HCT116 (cell line): ENCODE measurements at regions not wholly inside any gene's neighbourhood (a gene's known extent, or its start where the extent isn't known, plus 50 kb on each side); places are given as distances from the start of the nearest gene placed in this dataset.

ENCODE experiments used
- ATAC-seq: fragments of 200-7000 bp; cut with Tn5 transposase; 2 replicates; pipeline ENCODE4 v1.9.1; 2020; ENCODE audit warnings: mild to moderate bottlenecking, moderate library complexity
- BruUV-seq: library from RNA; stranded (reverse); fragments of 400-500 nt; replicated peaks from 2 replicates; lab custom pipeline; 2021; lab: Mats Ljungman, UMichigan
- CTCF ChIA-PET: fragments of 300-600 bp; sonication (Branson Sonifier 250); formaldehyde crosslinking; loops from one replicate; lab custom pipeline; 2021; ENCODE audit warnings: antibody characterized with exemption; lab: Charles Lee
- POLR2A ChIA-PET: fragments of 300-600, 350-600 bp; sonication (Branson Sonifier 250); formaldehyde crosslinking; loops from one replicate; lab custom pipeline; 2021; ENCODE audit warnings: antibody characterized with exemption; lab: Charles Lee
- RAD21 ChIA-PET, 2 experiments: fragments of 300-600 bp; sonication (Branson Sonifier 250); formaldehyde crosslinking; loops; one replicate each; lab custom pipeline; 2023; ENCODE audit warnings: low total read pairs in 2 of 2; ENCODE audit not compliant: uncharacterized antibody in 2 of 2, unreplicated experiment in 2 of 2, low non-redundant PET in 1 of 2; lab: Charles Lee
- DNase-seq: peaks from one replicate; pipeline ENCODE4 v3.0.0-alpha.2; 2010; ENCODE audit warnings: low read depth, low spot score
- H2AFZ ChIP-seq: fragments of 200-600 bp; shearing (Covaris generic), sonication (generic); 2 replicates; pipeline ENCODE4 v1.6.1; 2017; ENCODE audit warnings: low read depth, mixed run types, mixed read lengths, antibody characterized with exemption, low read length; ENCODE audit not compliant: poor library complexity, severe bottlenecking
- H3K27ac ChIP-seq: 2 replicates; pipeline ENCODE4 v1.5.1; 2012; ENCODE audit warnings: low read depth, low read length
- H3K27me3 ChIP-seq: fragments of 200-600 bp; sonication (generic); 2 replicates; pipeline ENCODE4 v1.6.1; 2016; ENCODE audit warnings: mixed run types, low read length, mixed read lengths; ENCODE audit not compliant: insufficient read depth
- H3K36me3 ChIP-seq, 2 experiments: fragments of 200-500 bp in 1 of 2; fragments of 200-600 bp in 1 of 2; sonication (Bioruptor generic) in 1 of 2; sonication (generic) in 1 of 2; 2 replicates each; pipeline versions ENCODE4 v1.5.1 to v1.6.1; 2014 to 2016; ENCODE audit warnings: low read length in 2 of 2, inconsistent platforms in 1 of 2, mixed read lengths in 1 of 2, mixed run types in 1 of 2; ENCODE audit not compliant: insufficient read depth in 2 of 2, control insufficient read depth in 1 of 2
- H3K4me1 ChIP-seq, 2 experiments: fragments of 200-600 bp in 1 of 2; sonication (generic) in 1 of 2; 2 replicates each; pipeline versions ENCODE4 v1.5.1 to v1.6.1; 2012 to 2017; ENCODE audit warnings: low read length in 2 of 2, inconsistent platforms in 1 of 2, mild to moderate bottlenecking in 1 of 2, mixed read lengths in 1 of 2, mixed run types in 1 of 2, moderate library complexity in 1 of 2; ENCODE audit not compliant: insufficient read depth in 2 of 2, control insufficient read depth in 1 of 2
- H3K4me2 ChIP-seq: fragments of 200-600 bp; sonication (generic); 2 replicates; pipeline ENCODE4 v1.6.1; 2017; ENCODE audit warnings: mixed run types, low read length, mixed read lengths
- H3K4me3 ChIP-seq, 2 experiments: fragments of 200-600 bp in 1 of 2; sonication (generic) in 1 of 2; replicated peaks in 1 of 2; 2 replicates each; pipeline ENCODE4 v1.5.1; 2011 to 2016; ENCODE audit warnings: low read length in 2 of 2, control low read depth in 1 of 2, low read depth in 1 of 2, mild to moderate bottlenecking in 1 of 2, mixed read lengths in 1 of 2, mixed run types in 1 of 2
- H3K79me2 ChIP-seq: fragments of 200-600 bp; sonication (generic); 2 replicates; pipeline ENCODE4 v1.6.1; 2017; ENCODE audit warnings: mild to moderate bottlenecking, mixed run types, low read length, moderate library complexity, mixed read lengths; ENCODE audit not compliant: insufficient read depth
- H3K9ac ChIP-seq: fragments of 200-600 bp; sonication (generic); 2 replicates; pipeline ENCODE4 v1.6.1; 2016; ENCODE audit warnings: low read length, mixed read lengths
- H3K9me2 ChIP-seq: fragments of 200-600 bp; sonication (generic), shearing (Covaris generic); 2 replicates; pipeline ENCODE4 v1.6.1; 2017; ENCODE audit warnings: mixed run types, mild to moderate bottlenecking, moderate library complexity; ENCODE audit not compliant: insufficient read depth
- H3K9me3 ChIP-seq, 2 experiments: fragments of 200-500 bp in 1 of 2; fragments of 200-600 bp in 1 of 2; sonication (Bioruptor generic) in 1 of 2; sonication (generic) in 1 of 2; 2 replicates each; pipeline ENCODE4 v1.6.1; 2014 to 2017; ENCODE audit warnings: low read length in 2 of 2, mixed read lengths in 2 of 2, inconsistent platforms in 1 of 2, low read depth in 1 of 2, mild to moderate bottlenecking in 1 of 2, mixed run types in 1 of 2, moderate library complexity in 1 of 2; ENCODE audit not compliant: control insufficient read depth in 1 of 2, insufficient read depth in 1 of 2
- H4K20me1 ChIP-seq: fragments of 200-600 bp; sonication (generic), shearing (Covaris generic); 2 replicates; pipeline ENCODE4 v1.6.1; 2017; ENCODE audit warnings: mixed run types, mild to moderate bottlenecking, moderate library complexity; ENCODE audit not compliant: insufficient read depth
- ATF3 ChIP-seq: IDR thresholded peaks from 2 replicates; pipeline ENCODE4 v1.6.1; 2012
- CEBPB ChIP-seq: IDR thresholded peaks from 2 replicates; pipeline ENCODE4 v1.6.1; 2012; ENCODE audit warnings: low read depth
- EGR1 ChIP-seq: IDR thresholded peaks from 2 replicates; pipeline ENCODE4 v1.6.1; 2012; ENCODE audit warnings: low read depth
- EZH2phosphoT487 ChIP-seq: fragments of 200-600 bp; IDR thresholded peaks from 2 replicates; pipeline ENCODE4 v1.6.1; 2018; ENCODE audit warnings: antibody characterized with exemption, borderline replicate concordance
- FOSL1 ChIP-seq: IDR thresholded peaks from 2 replicates; pipeline ENCODE4 v1.6.1; 2012; ENCODE audit warnings: low read depth
- MAX ChIP-seq: IDR thresholded peaks from 2 replicates; pipeline ENCODE4 v1.6.1; 2012
- POLR2A ChIP-seq: IDR thresholded peaks from 2 replicates; pipeline ENCODE4 v1.7.0; 2011; ENCODE audit warnings: borderline replicate concordance; ENCODE audit not compliant: insufficient read depth, insufficient read length; ENCODE audit errors: extremely low read depth
- SIN3A ChIP-seq: IDR thresholded peaks from 2 replicates; pipeline ENCODE4 v1.6.1; 2012; ENCODE audit warnings: low read depth
- SRF ChIP-seq: IDR thresholded peaks from 2 replicates; pipeline ENCODE4 v1.6.1; 2012; ENCODE audit warnings: low read depth
- TCF7L2 ChIP-seq: IDR thresholded peaks from 2 replicates; pipeline ENCODE4 v1.7.0; 2011; ENCODE audit warnings: borderline replicate concordance, inconsistent platforms; ENCODE audit not compliant: insufficient read depth, insufficient read length; ENCODE audit errors: extremely low read depth
- YY1 ChIP-seq: IDR thresholded peaks from 2 replicates; pipeline ENCODE4 v1.6.1; 2011; ENCODE audit warnings: low read length, low read depth, moderate library complexity, mild to moderate bottlenecking; ENCODE audit not compliant: insufficient replicate concordance; ENCODE audit errors: extremely low read depth
- ZFX ChIP-seq: fragments of 450-650 bp; IDR thresholded peaks from 2 replicates; pipeline ENCODE4 v1.6.1; 2017
- ZNF274 ChIP-seq: fragments of 200-500 bp; sonication (Bioruptor generic); IDR thresholded peaks from 2 replicates; pipeline ENCODE4 v1.6.1; 2014; ENCODE audit warnings: mild to moderate bottlenecking, low read depth, low read length, inconsistent platforms
- intact Hi-C: fragments of 100-400 bp; cut with micrococcal nuclease; formaldehyde crosslinking; loops from 2 replicates; pipeline ENCODE4 v1.10.0; 2022
- TF ChIP-seq, protein P1 (sequence below), 3 experiments: fragments of 200-600 bp in 1 of 3; sonication (generic) in 1 of 3; IDR thresholded peaks in 2 of 3; conservative IDR thresholded peaks in 1 of 3; 2 replicates each; pipeline ENCODE4 v1.5.1; 2012 to 2017; ENCODE audit warnings: low read depth in 2 of 3, low read length in 2 of 3, antibody characterized with exemption in 1 of 3, borderline replicate concordance in 1 of 3, control low read depth in 1 of 3, mild to moderate bottlenecking in 1 of 3, mixed read lengths in 1 of 3, mixed run types in 1 of 3, moderate library complexity in 1 of 3; ENCODE audit not compliant: insufficient read depth in 1 of 3
- TF ChIP-seq, protein P2 (sequence below): IDR thresholded peaks from 2 replicates; pipeline ENCODE4 v1.6.1; 2012; ENCODE audit warnings: low read depth

DNA sequence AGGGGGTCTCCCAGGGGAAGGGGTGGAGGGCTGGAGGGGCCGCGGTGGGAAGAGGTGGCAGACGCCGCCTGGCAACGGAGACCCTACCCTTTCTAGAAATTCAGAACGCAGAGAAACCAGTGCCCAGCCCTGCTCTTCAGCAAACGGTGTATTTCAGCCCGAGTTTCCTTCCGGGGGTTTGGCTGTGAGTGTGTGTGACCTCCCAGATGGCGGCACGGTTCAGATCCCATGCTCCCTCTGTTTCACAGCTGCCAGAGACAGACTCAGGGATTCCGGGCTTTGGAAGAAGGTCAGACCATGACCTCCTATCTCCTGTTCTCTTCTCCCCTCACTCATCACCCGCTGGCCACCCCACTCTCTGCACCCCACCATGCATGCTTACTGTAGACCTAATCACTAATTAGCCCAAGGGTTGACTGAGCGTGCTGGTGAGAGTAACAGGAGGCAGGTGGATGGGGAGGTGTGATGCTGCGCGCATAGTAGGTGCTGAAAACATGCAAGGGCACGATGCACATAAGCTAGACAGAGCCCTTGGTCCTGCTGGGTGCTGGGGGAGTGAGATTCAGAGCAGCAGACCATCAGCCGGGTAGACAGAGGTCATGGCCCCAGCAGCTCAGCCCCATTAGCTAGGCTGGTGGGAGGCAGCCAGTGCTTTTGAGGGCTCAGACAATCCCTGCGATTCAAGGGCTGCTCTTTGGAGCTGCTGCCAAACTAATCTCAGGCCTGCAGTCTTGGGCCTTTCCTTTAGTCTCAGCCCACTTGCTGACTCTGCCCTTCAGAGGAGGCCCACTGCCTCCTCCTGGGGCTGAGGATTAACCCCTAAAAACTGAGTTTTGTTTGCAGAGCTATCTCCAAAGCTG, 256.5 kb upstream of the CADM1 start:
- no peak overlapping the region for H3K27ac ChIP-seq
- no peaks in the 10 kb centered on the region for H3K79me2 ChIP-seq
- no peaks in the 10 kb centered on the region for H3K9me2 ChIP-seq
- DNase-seq (no peak), ATAC-seq (no peak)
- TF ChIP-seq CEBPB (no peak), FOSL1 (no peak), SIN3A (no peak), TCF7L2 (no peak), MAX (no peak), SRF (no peak), EZH2phosphoT487 (no peak), ZNF274 (no peak), ATF3 (no peak), YY1 (no peak), POLR2A (no peak), ZFX (no peak), EGR1 (no peak)
- TF ChIP-seq, protein P1, sequence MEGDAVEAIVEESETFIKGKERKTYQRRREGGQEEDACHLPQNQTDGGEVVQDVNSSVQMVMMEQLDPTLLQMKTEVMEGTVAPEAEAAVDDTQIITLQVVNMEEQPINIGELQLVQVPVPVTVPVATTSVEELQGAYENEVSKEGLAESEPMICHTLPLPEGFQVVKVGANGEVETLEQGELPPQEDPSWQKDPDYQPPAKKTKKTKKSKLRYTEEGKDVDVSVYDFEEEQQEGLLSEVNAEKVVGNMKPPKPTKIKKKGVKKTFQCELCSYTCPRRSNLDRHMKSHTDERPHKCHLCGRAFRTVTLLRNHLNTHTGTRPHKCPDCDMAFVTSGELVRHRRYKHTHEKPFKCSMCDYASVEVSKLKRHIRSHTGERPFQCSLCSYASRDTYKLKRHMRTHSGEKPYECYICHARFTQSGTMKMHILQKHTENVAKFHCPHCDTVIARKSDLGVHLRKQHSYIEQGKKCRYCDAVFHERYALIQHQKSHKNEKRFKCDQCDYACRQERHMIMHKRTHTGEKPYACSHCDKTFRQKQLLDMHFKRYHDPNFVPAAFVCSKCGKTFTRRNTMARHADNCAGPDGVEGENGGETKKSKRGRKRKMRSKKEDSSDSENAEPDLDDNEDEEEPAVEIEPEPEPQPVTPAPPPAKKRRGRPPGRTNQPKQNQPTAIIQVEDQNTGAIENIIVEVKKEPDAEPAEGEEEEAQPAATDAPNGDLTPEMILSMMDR (IDR thresholded peaks at IDR 0.05 in 2 of 3, conservative IDR thresholded peaks at IDR 0.05 in 1 of 3; ENCODE audit: borderline replicate concordance in 1 of 3, insufficient read depth in 1 of 3, low read depth in 2 of 3, low read length in 2 of 3), result no peak
- TF ChIP-seq, protein P2, sequence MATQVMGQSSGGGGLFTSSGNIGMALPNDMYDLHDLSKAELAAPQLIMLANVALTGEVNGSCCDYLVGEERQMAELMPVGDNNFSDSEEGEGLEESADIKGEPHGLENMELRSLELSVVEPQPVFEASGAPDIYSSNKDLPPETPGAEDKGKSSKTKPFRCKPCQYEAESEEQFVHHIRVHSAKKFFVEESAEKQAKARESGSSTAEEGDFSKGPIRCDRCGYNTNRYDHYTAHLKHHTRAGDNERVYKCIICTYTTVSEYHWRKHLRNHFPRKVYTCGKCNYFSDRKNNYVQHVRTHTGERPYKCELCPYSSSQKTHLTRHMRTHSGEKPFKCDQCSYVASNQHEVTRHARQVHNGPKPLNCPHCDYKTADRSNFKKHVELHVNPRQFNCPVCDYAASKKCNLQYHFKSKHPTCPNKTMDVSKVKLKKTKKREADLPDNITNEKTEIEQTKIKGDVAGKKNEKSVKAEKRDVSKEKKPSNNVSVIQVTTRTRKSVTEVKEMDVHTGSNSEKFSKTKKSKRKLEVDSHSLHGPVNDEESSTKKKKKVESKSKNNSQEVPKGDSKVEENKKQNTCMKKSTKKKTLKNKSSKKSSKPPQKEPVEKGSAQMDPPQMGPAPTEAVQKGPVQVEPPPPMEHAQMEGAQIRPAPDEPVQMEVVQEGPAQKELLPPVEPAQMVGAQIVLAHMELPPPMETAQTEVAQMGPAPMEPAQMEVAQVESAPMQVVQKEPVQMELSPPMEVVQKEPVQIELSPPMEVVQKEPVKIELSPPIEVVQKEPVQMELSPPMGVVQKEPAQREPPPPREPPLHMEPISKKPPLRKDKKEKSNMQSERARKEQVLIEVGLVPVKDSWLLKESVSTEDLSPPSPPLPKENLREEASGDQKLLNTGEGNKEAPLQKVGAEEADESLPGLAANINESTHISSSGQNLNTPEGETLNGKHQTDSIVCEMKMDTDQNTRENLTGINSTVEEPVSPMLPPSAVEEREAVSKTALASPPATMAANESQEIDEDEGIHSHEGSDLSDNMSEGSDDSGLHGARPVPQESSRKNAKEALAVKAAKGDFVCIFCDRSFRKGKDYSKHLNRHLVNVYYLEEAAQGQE, result no peak
- intact Hi-C loops, result no loop called here
- no TSS peak for BruUV-seq
- H4K20me1 ChIP-seq, result no peaks in the 10 kb centered on the region
- H3K4me1 ChIP-seq, result no peaks in the 10 kb centered on the region
- no peaks in the 10 kb centered on the region; a peak in 2 of 4 replicates for H3K9me3 ChIP-seq
- CTCF ChIA-PET, result no interaction called here
- H3K36me3 ChIP-seq, result no peaks in the 10 kb centered on the region
- no peak overlapping the region for H3K9ac ChIP-seq
- no peak overlapping the region for H2AFZ ChIP-seq
- RAD21 ChIA-PET, result no interaction called here
- POLR2A ChIA-PET, result no interaction called here
- no peaks in the 10 kb centered on the region for H3K27me3 ChIP-seq
- no peak overlapping the region for H3K4me3 ChIP-seq
- no peak overlapping the region for H3K4me2 ChIP-seq
